ENCODE measurements at regions not wholly inside any gene's neighbourhood (a gene's known extent, or its start where the extent isn't known, plus 50 kb on each side); places are given as distances from the start of the nearest gene placed in this dataset.

- TF ChIP-seq, protein P1, sequence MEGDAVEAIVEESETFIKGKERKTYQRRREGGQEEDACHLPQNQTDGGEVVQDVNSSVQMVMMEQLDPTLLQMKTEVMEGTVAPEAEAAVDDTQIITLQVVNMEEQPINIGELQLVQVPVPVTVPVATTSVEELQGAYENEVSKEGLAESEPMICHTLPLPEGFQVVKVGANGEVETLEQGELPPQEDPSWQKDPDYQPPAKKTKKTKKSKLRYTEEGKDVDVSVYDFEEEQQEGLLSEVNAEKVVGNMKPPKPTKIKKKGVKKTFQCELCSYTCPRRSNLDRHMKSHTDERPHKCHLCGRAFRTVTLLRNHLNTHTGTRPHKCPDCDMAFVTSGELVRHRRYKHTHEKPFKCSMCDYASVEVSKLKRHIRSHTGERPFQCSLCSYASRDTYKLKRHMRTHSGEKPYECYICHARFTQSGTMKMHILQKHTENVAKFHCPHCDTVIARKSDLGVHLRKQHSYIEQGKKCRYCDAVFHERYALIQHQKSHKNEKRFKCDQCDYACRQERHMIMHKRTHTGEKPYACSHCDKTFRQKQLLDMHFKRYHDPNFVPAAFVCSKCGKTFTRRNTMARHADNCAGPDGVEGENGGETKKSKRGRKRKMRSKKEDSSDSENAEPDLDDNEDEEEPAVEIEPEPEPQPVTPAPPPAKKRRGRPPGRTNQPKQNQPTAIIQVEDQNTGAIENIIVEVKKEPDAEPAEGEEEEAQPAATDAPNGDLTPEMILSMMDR (IDR thresholded peaks at IDR 0.05; ENCODE audit: control insufficient read depth, insufficient read depth, low read depth, low read length, missing control alignments), result no peak
- DNase-seq (ENCODE audit: low read depth), result no peak
- H3K4me3 ChIP-seq (ENCODE audit: control insufficient read depth, low read depth, low read length), result no peak overlapping the region
Measured at GRCh38 chr2:53485021-53485728, 282.4 kb upstream of the CHAC2 start.

DNA sequence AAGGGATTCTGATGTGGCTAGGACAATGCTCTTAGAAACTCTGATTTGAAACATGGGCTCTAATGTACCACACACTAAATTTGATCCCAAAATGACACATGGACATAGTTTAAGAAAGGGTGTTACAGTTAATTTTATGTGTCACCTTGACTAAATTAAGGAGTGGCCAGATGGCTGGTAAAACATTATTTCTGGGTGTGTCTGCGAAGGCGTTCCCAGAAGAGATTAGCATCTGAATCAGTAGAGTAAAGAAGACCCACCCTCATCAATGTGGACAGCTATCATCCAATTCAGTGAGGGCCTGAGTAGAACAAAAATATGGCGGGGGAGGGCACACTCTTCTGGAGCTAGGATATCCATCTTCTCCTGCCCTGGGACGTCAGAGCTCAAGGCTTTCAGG is 283.1 kb upstream of the CHAC2 start:
- TF ChIP-seq, protein P1 (IDR thresholded peaks at IDR 0.05; ENCODE audit: control insufficient read depth, insufficient read depth, low read depth, low read length, missing control alignments), result no peak
- no peak for DNase-seq (ENCODE audit: low read depth)
- H3K4me3 ChIP-seq (ENCODE audit: control insufficient read depth, low read depth, low read length), result no peak overlapping the region

- TF ChIP-seq, protein P1 (IDR thresholded peaks at IDR 0.05; ENCODE audit: control insufficient read depth, insufficient read depth, low read depth, low read length, missing control alignments), result no peak
- DNase-seq (ENCODE audit: low read depth), result no peak
- no peak overlapping the region for H3K4me3 ChIP-seq (ENCODE audit: control insufficient read depth, low read depth, low read length)
Measured at GRCh38 chr2:53477517-53477916, 290.1 kb upstream of the CHAC2 start.

- DNase-seq (ENCODE audit: low read depth), result no peak
- TF ChIP-seq, protein P1 (IDR thresholded peaks at IDR 0.05; ENCODE audit: control insufficient read depth, insufficient read depth, low read depth, low read length, missing control alignments), result no peak
- no peak overlapping the region for H3K4me3 ChIP-seq (ENCODE audit: control insufficient read depth, low read depth, low read length)
Measured at GRCh38 chr2:53476834-53477233, 290.8 kb upstream of the CHAC2 start.

DNA sequence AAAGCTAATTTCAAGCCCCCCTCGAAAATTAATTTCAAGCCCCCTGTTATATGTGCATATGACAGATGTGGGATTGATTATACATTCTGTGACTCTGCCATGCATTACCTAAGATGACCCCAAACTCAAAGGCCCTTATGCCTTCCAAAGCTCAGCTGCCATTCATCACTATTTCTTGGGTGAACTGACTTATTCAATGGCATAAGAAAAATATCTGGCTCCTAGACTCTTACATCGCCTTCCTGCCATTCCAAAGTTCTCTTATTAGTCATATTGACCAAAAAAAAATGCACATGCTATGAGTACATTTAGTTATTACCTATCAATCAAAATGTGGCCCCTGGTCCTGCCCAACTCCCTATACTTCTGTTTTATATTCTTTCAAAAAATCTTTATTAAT is 291.8 kb upstream of the CHAC2 start:
- TF ChIP-seq, protein P1 (IDR thresholded peaks at IDR 0.05; ENCODE audit: control insufficient read depth, insufficient read depth, low read depth, low read length, missing control alignments), result no peak
- no peak for DNase-seq (ENCODE audit: low read depth)
- no peak overlapping the region for H3K4me3 ChIP-seq (ENCODE audit: control insufficient read depth, low read depth, low read length)

DNA sequence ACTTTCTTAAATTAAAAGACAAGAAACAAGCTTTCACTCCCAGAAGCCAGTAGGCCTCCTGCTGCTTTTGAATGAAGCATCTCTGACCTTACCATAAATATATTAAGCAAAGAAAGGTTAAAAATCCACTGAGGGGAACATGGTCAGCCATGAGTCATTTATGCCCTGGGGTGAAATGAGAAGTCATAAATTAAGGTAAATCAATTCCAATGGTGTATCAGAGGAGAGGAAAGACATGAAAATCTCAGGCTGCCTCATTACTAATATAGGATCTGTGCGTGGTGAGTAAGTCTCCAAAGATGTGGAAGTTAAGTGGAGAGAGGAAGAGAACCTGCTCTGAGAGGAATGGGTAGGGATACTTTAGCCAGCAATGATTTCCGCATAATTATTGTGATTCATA is 292.3 kb upstream of the CHAC2 start:
- H3K4me3 ChIP-seq (ENCODE audit: control insufficient read depth, low read depth, low read length), result no peak overlapping the region
- TF ChIP-seq, protein P1 (IDR thresholded peaks at IDR 0.05; ENCODE audit: control insufficient read depth, insufficient read depth, low read depth, low read length, missing control alignments), result no peak
- peak; percentile 48 for DNase-seq (ENCODE audit: low read depth)
